GM12878 (cell line): ENCODE measurements at regions not wholly inside any gene's neighbourhood (a gene's known extent, or its start where the extent isn't known, plus 50 kb on each side); places are given as distances from the start of the nearest gene placed in this dataset.

ENCODE experiments used
- ATAC-seq: fragments of 200-7000 bp; cut with Tn5 transposase; 3 replicates; pipeline ENCODE4 v1.9.1; 2020; ENCODE audit warnings: mild to moderate bottlenecking, moderate library complexity
- BruUV-seq: library from RNA; stranded (reverse); fragments of 400-500 nt; replicated peaks from 2 replicates; lab custom pipeline; 2021; lab: Mats Ljungman, UMichigan
- CTCF ChIA-PET: fragments of 300-600 bp; sonication (Branson Sonifier 250); formaldehyde crosslinking; extraction: SDS; loops from one replicate; lab custom pipeline; 2021; ENCODE audit warnings: inconsistent platforms; lab: Yijun Ruan, JAX
- POLR2A ChIA-PET: fragments of 350-600 bp; formaldehyde crosslinking; extraction: SDS; loops from one replicate; lab custom pipeline; 2021; ENCODE audit warnings: inconsistent platforms; lab: Charles Lee
- RAD21 ChIA-PET: fragments of 300-600 bp; sonication (Branson Sonifier 250); formaldehyde crosslinking; loops from one replicate; lab custom pipeline; 2023; ENCODE audit warnings: antibody characterized with exemption; ENCODE audit not compliant: unreplicated experiment; lab: Charles Lee
- SMC1A ChIA-PET: fragments of 300-600 bp; sonication (Branson Sonifier 250); formaldehyde crosslinking; loops from one replicate; lab custom pipeline; 2023; ENCODE audit not compliant: unreplicated experiment, uncharacterized antibody; lab: Charles Lee
- DNase-seq: peaks from one replicate; pipeline ENCODE4 v3.0.0-alpha.2; 2011; ENCODE audit warnings: low read depth, low spot score
- FAIRE-seq: peaks from 3 replicates; lab custom pipeline; 2011; peaks lifted over from hg19 to GRCh38; lab: Jason Lieb, UNC
- H2AFZ ChIP-seq: 2 replicates; pipeline ENCODE4 v1.6.0; 2011; ENCODE audit warnings: low read depth, low read length, control low read depth; ENCODE audit not compliant: control insufficient read depth
- H3K27ac ChIP-seq: 2 replicates; pipeline ENCODE4 v1.5.1; 2011; ENCODE audit warnings: control low read depth; ENCODE audit not compliant: control insufficient read depth, insufficient read depth
- H3K27me3 ChIP-seq, 2 experiments: replicated peaks in 1 of 2; 2 replicates each; pipeline versions ENCODE4 v1.6.0 to v1.6.1; 2011; ENCODE audit warnings: low read length in 1 of 2; ENCODE audit not compliant: control insufficient read depth in 2 of 2, insufficient read depth in 2 of 2
- H3K36me3 ChIP-seq, 2 experiments: 2 replicates each; pipeline ENCODE4 v1.5.1; 2011; ENCODE audit warnings: low read length in 1 of 2; ENCODE audit not compliant: control insufficient read depth in 2 of 2, insufficient read depth in 2 of 2
- H3K4me1 ChIP-seq: 2 replicates; pipeline ENCODE4 v1.6.1; 2011; ENCODE audit warnings: mild to moderate bottlenecking, low read length, moderate library complexity, mixed read lengths; ENCODE audit not compliant: control insufficient read depth, insufficient read depth
- H3K4me2 ChIP-seq: 2 replicates; pipeline ENCODE4 v1.6.0; 2011; ENCODE audit warnings: control low read depth; ENCODE audit not compliant: control insufficient read depth, insufficient read depth
- H3K4me3 ChIP-seq: fragments of 200-600 bp; sonication (generic); 2 replicates; pipeline ENCODE4 v1.5.1; 2016
- H3K79me2 ChIP-seq: 2 replicates; pipeline ENCODE4 v1.6.0; 2011; ENCODE audit warnings: low read length; ENCODE audit not compliant: control insufficient read depth, insufficient read depth
- H3K9ac ChIP-seq: 2 replicates; pipeline ENCODE4 v1.8.0; 2011; ENCODE audit warnings: low read length, control low read depth, mixed read lengths; ENCODE audit not compliant: control insufficient read depth, insufficient read depth
- H3K9me3 ChIP-seq: replicated peaks from 3 replicates; pipeline ENCODE4 v1.5.1; 2011; ENCODE audit warnings: mild to moderate bottlenecking, low read length; ENCODE audit not compliant: control insufficient read depth, insufficient read depth
- H4K20me1 ChIP-seq: 2 replicates; pipeline ENCODE4 v1.6.0; 2011; ENCODE audit not compliant: control insufficient read depth, insufficient read depth
- ATF7 ChIP-seq: fragments of 450-650 bp; IDR thresholded peaks from 2 replicates; pipeline ENCODE4 v1.6.1; 2016; ENCODE audit warnings: low read depth, mild to moderate bottlenecking
- BCL3 ChIP-seq: IDR thresholded peaks from 2 replicates; pipeline ENCODE4 v1.6.1; 2011; ENCODE audit warnings: borderline replicate concordance, low read depth, mild to moderate bottlenecking, moderate library complexity, low read length; ENCODE audit not compliant: insufficient read depth, poor library complexity, severe bottlenecking
- CBX5 ChIP-seq: sonication (generic); IDR thresholded peaks from 2 replicates; pipeline ENCODE4 v1.6.1; 2016; ENCODE audit warnings: low read depth, moderate library complexity, mild to moderate bottlenecking, inconsistent platforms
- CHD1 ChIP-seq: IDR thresholded peaks from 2 replicates; pipeline ENCODE4 v1.6.1; 2012; ENCODE audit warnings: low read depth, low read length, improper control_type of control experiment
- CHD4 ChIP-seq: fragments of 200-600 bp; sonication (generic); IDR thresholded peaks from 2 replicates; pipeline ENCODE4 v1.6.1; 2016; ENCODE audit warnings: mild to moderate bottlenecking
- E2F8 ChIP-seq: fragments of 450-650 bp; IDR thresholded peaks from 2 replicates; pipeline ENCODE4 v1.6.1; 2018; ENCODE audit warnings: mild to moderate bottlenecking, low read depth, moderate library complexity; ENCODE audit not compliant: partially characterized antibody
- FOS ChIP-seq: IDR thresholded peaks from 3 replicates; pipeline ENCODE4 v1.6.1; 2011; ENCODE audit warnings: borderline replicate concordance; ENCODE audit not compliant: insufficient read length; ENCODE audit errors: extremely low read depth
- IRF4 ChIP-seq: IDR thresholded peaks from 2 replicates; pipeline ENCODE4 v1.6.1; 2011; ENCODE audit warnings: low read depth, low read length
- JUNB ChIP-seq: IDR thresholded peaks from 2 replicates; pipeline ENCODE4 v1.6.1; 2016; ENCODE audit warnings: antibody characterized with exemption, mild to moderate bottlenecking
- KLF5 ChIP-seq: fragments of 450-650 bp; IDR thresholded peaks from 2 replicates; pipeline ENCODE4 v1.6.1; 2014; ENCODE audit warnings: mild to moderate bottlenecking; ENCODE audit not compliant: partially characterized antibody
- MLLT1 ChIP-seq: fragments of 450-650 bp; IDR thresholded peaks from 2 replicates; pipeline ENCODE4 v1.6.1; 2016; ENCODE audit warnings: mild to moderate bottlenecking
- NFIC ChIP-seq: IDR thresholded peaks from 2 replicates; pipeline ENCODE4 v1.6.1; 2012; ENCODE audit warnings: low read depth, mild to moderate bottlenecking, inconsistent platforms, low read length, moderate library complexity
- PAX8 ChIP-seq: fragments of 450-650 bp; IDR thresholded peaks from 2 replicates; pipeline ENCODE4 v1.6.1; 2017; ENCODE audit warnings: mild to moderate bottlenecking, moderate library complexity
- POLR2AphosphoS5 ChIP-seq: IDR thresholded peaks from 2 replicates; pipeline ENCODE4 v1.6.1; 2011; ENCODE audit warnings: mild to moderate bottlenecking, low read length, inconsistent platforms
- RUNX3 ChIP-seq: IDR thresholded peaks from 2 replicates; pipeline ENCODE4 v1.6.1; 2012; ENCODE audit warnings: low read length, inconsistent platforms
- SMAD1 ChIP-seq: fragments of 450-650 bp; IDR thresholded peaks from 2 replicates; pipeline ENCODE4 v1.6.1; 2018; ENCODE audit warnings: mild to moderate bottlenecking, low read depth; ENCODE audit not compliant: partially characterized antibody
- SMC3 ChIP-seq: IDR thresholded peaks from 2 replicates; pipeline ENCODE4 v1.6.1; 2011; ENCODE audit warnings: low read length, improper control_type of control experiment, borderline replicate concordance
- ZNF207 ChIP-seq: fragments of 450-650 bp; IDR thresholded peaks from 2 replicates; pipeline ENCODE4 v1.6.1; 2014; ENCODE audit warnings: antibody characterized with exemption, mild to moderate bottlenecking, borderline replicate concordance
- WGBS: methylation state at CpG from one replicate; pipeline ENCODE4 v1.1.6; 2016; ENCODE audit warnings: low lambda C conversion rate; ENCODE audit not compliant: insufficient replicate concordance, insufficient coverage; ENCODE audit errors: missing lambda C conversion rate; 5-methylcytosine and 5-hydroxymethylcytosine counted together
- in situ Hi-C: fragments of 300-500 bp; cut with MboI; formaldehyde crosslinking; loops from 9 replicates; pipeline ENCODE4 v1.14.3; 2018; ENCODE audit warnings: mixed read lengths
- intact Hi-C: fragments of 100-400 bp; cut with micrococcal nuclease; formaldehyde crosslinking; loops from one replicate; pipeline ENCODE4 v1.14.2; 2022; ENCODE audit not compliant: unreplicated experiment

GRCh38 chr18:70559446-70559845, 270.6 kb downstream of the SOCS6 start:
- SMC1A ChIA-PET = no interaction called here
- Histone ChIP-seq H3K36me3 (no peaks in the 10 kb centered on the region), H3K79me2 (no peaks in the 10 kb centered on the region), H3K9ac (no peak overlapping the region), H4K20me1 (no peaks in the 10 kb centered on the region), H3K27ac (no peak overlapping the region), H3K4me2 (no peak overlapping the region), H3K4me3 (no peak overlapping the region), H3K27me3 (no peaks in the 10 kb centered on the region), H3K9me3 (no peaks in the 10 kb centered on the region), H2AFZ (no peak overlapping the region), H3K4me1 (no peaks in the 10 kb centered on the region)
- DNase-seq = no peak
- no TSS peak for BruUV-seq
- no peak for FAIRE-seq
- CTCF ChIA-PET = no interaction called here
- in situ Hi-C loops (no loop called here), intact Hi-C loops (no loop called here)
- ATAC-seq = no peak
- RAD21 ChIA-PET = no interaction called here
- TF ChIP-seq JUNB = no peak
- TF ChIP-seq POLR2AphosphoS5 = no peak
- TF ChIP-seq CHD1 = no peak
- no peak for TF ChIP-seq MLLT1
- no peak for TF ChIP-seq ZNF207
- TF ChIP-seq NFIC = no peak
- no peak for TF ChIP-seq SMC3
- TF ChIP-seq CHD4 = no peak
- no peak for TF ChIP-seq PAX8
- no peak for TF ChIP-seq IRF4
- no peak for TF ChIP-seq KLF5
- no peak for TF ChIP-seq SMAD1
- TF ChIP-seq CBX5 = no peak
- TF ChIP-seq RUNX3 = no peak
- no peak for TF ChIP-seq BCL3
- TF ChIP-seq ATF7 = no peak
- TF ChIP-seq E2F8 = no peak
- no peak for TF ChIP-seq FOS
- WGBS = 10% methylated on average over 2 of the region's 2 CpGs
- POLR2A ChIA-PET = no interaction called here
